COLO668 (cell line): ENCODE measurements at regions not wholly inside any gene's neighbourhood (a gene's known extent, or its start where the extent isn't known, plus 50 kb on each side); places are given as distances from the start of the nearest gene placed in this dataset.
"Not testable (repeated sequence)": the region's sequence is repeated elsewhere in the genome, so short reads cannot be mapped to it uniquely, and the experiment has no call there.

Source experiments
- DNase-seq: peaks from one replicate; lab custom pipeline; 2025; ENCODE audit not compliant: unreplicated experiment; lab: John Stamatoyannopoulos, UW

- DNase-seq, result not testable (repeated sequence)
These were observed 737.1 kb downstream of the TRHDE start for GRCh38 chr12:73009138-73009834.

- DNase-seq, result no peak
These were observed 745.8 kb downstream of the TRHDE start for GRCh38 chr12:73017981-73018380.

GRCh38 chr12:73053893-73054292 lies 781.7 kb downstream of the TRHDE start:
- DNase-seq, result no peak

- DNase-seq, result no peak
These were observed 785.3 kb downstream of the TRHDE start for GRCh38 chr12:73057428-73057827.

- no peak for DNase-seq
These were observed 793.7 kb downstream of the TRHDE start for GRCh38 chr12:73065913-73066312.

GRCh38 chr12:73067616-73068015 lies 795.4 kb downstream of the TRHDE start:
- DNase-seq, result no peak

DNA sequence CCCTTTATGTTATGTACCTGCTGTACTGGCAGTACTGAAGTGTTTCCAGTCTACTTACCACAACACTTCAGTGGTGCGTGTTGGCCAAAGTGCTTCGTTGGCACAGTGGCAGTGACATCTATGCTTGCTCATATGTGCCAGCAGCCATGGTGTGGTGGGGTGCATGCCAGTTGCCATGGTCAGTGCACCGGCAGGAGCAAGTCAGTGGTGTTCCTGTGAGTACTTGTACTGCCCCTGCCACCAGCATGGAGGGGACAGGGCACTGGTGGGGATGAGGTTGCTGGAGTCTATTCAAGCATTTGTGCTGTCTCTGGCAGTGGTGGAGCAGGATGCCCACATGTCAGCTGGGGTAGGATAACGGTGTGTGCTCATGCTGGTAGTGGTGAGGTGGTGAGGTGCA lies 800.0 kb downstream of the TRHDE start:
- no peak for DNase-seq

- DNase-seq, result no peak
These were observed 804.6 kb downstream of the TRHDE start for GRCh38 chr12:73076760-73077159.

DNA sequence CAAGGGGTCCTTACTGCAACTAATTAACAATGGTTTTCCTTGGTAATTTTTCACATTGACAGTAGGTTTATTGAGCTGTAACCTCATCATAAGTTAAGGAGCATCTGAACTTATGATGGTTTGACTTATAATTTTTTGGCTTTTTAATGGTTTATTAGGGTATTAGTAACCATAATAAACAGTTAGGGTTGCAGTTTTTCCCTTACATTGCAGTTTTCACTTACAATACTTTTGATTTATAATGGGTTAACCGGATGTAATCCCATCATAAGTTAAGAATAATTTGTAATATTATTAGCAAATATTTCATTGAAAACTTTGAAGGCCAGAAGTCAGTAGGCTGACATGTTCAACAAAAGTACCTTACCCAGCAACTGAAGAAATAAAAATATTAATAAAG lies 811.6 kb downstream of the TRHDE start:
- no peak for DNase-seq

DNA sequence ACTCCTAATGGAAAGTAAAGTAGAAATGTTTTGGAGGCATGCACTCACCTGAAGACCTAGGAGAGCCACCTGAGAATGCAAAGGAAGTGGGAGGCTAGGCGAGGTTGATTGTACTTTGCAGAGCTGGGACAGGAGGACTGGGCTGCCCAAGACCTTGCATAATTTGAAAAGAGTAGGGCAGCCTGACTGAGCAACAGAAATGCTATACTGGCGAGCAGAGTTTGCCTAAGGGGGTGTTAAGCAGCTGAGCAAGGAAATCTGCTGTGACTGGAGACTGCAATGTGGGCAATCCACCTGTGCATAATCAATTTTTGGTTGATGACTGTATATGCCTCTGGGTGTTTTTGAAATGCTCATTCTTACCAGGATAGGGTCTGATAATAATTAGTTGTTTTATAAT lies 834.1 kb downstream of the TRHDE start:
- DNase-seq, result no peak

DNA sequence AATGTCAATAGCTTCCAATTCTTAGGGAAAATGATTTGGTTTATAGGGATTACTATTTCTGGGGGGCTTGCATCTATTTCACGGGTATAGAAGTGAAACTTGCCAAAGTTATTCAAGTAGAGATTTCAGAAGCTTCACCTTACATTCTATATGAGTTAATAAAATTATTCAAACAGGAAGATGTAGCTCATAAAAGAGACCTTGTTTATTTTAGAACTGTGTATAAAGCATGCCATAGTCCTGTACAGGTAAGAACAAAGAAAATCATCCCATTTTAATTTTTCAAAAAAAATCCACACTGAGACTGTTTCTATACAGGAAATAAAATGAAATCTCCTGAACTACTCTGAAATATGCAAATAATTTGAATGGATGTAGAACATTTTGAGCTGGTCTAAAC lies 834.7 kb downstream of the TRHDE start:
- DNase-seq, result no peak

- DNase-seq, result no peak
These were observed 838.6 kb downstream of the TRHDE start for GRCh38 chr12:73110816-73111215.

DNA sequence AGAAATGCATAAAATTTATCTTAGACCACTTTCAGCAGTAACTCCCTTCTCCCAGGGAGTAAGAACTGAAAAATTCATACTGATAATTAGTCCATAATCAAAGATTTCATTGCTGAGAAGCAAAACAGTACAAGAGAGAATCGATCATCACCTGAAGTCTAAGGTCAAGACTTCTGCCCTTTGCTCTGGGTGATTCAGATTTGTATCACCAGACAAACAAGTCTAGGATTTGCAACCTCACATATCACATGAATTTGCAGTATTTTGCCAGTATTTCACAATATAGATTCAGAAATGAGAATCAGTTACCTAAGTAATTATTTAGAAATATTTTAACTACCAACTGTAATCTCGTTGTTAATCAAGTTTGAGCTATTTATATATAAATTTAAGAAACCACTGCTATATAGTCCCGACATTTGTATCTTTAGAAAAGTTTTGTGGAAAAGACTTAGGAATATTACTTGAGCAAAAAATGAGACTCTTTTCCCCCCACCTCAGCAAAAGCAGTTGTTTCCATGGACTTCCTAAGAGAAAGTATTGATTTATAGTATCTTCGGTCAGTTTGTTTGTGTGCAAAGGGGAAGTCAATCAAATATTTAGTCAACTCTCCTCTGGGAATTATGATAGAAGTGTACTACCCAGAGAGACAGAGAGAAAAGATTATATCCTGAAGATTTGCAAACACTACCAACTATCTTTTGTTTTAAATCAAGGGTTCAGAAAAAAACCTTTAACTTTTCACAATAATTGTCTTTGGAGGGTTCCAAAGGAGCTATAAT lies 840.1 kb downstream of the TRHDE start:
- DNase-seq, result no peak

DNA sequence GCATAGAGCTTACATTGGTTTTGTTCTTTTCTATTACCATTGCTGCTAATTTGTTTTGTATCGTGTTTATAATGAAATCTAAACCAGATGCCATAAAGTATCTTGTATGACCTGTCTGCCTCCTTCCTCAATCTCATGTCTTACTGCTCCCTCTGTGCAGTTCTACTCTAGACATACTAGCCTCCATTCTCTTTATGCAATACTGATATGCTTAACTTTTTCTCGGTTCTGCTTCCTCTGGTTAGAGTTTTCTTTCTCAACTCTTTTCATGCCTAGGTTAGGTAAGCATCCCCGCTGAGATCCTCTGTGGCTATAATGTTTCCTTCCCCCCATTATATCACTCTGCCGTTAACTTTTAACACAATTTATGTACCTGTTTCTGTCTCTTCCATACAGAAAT lies 852.3 kb downstream of the TRHDE start:
- DNase-seq, result no peak

DNA sequence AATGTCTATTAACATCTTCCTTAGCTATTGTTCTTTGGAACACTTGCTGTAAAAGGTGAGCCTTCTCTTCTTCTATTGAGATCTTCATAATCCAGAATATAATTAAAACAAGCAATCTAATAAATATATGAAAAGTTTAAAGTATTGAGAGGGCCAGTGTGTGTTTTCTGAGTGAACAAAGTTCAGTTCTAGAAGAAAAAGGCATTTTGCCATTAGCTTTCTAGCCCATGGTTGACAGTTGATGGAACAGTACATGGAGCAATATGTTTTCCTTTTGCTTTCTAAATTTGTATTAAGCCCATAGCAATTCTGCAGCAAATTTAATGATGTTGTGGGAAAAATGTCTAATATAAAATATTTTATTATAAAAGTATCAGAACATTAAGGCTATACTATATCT lies 853.0 kb downstream of the TRHDE start:
- no peak for DNase-seq

GRCh38 chr12:73136386-73136785 lies 864.2 kb downstream of the TRHDE start:
- DNase-seq, result no peak

DNA sequence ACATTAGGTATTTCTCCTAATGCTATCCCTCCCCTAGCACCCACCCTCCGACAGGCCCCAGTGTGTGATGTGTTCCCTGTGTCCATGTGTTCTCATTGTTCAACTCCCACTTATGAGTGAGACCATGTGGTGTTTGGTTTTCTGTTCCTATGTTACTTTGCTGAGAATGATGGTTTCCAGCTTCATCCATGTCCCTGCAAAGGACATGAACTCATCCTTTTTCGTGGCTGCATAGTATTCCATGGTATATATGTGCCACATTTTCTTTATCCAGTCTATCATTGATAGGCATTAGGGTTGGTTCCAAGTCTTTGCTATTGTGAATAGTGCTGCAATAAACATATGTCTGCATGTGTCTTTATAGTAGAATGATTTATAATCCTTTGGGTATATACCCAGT lies 867.5 kb downstream of the TRHDE start:
- not testable (repeated sequence) for DNase-seq

DNA sequence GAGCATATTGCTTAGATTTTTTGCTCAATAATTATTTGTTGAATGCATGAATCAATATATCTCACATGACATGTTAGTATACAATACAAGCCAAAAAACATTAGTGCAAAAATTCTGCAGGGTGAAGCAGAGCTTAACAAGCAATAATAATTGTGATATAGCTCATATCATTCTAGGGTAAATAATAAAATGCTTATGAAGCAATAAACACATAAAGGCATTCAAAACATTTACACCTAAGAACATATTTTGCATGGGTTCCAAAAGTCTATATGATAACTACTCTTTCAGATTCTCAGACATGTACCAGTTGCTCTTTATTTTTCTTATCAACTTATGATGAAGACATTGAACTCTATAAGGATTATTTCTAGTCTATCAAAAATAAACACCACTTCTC lies 886.2 kb downstream of the TRHDE start:
- DNase-seq, result no peak

GRCh38 chr12:73159954-73160353 lies 887.8 kb downstream of the TRHDE start:
- no peak for DNase-seq

- DNase-seq, result no peak
These were observed 889.8 kb downstream of the TRHDE start for GRCh38 chr12:73161970-73162369.

- DNase-seq, result no peak
These were observed 908.6 kb downstream of the TRHDE start for GRCh38 chr12:73180734-73181133.

- no peak for DNase-seq
These were observed 909.1 kb downstream of the TRHDE start for GRCh38 chr12:73181244-73181643.

GRCh38 chr12:73185403-73185802 lies 913.2 kb downstream of the TRHDE start:
- no peak for DNase-seq
